Stimulated activated CD4-positive, alpha-beta T cell treated with anti-CD3 and anti-CD28 coated beads, Interleukin-15, amount 100 ng/mL, for 48 hours (primary cell): ENCODE measurements at regions not wholly inside any gene's neighbourhood (a gene's known extent, or its start where the extent isn't known, plus 50 kb on each side); places are given as distances from the start of the nearest gene placed in this dataset.

Experiments used
- DNase-seq, 2 donors: peaks; one replicate each; pipeline ENCODE4 v3.0.0-alpha.2; 2020; ENCODE audit warnings: low read depth in 2 of 2

- no peak for DNase-seq
These were observed 217.9 kb upstream of the DCBLD2 start for GRCh38 chr3:99119385-99119784.

GRCh38 chr3:99118381-99118780, 216.9 kb upstream of the DCBLD2 start:
- no peak for DNase-seq

DNA sequence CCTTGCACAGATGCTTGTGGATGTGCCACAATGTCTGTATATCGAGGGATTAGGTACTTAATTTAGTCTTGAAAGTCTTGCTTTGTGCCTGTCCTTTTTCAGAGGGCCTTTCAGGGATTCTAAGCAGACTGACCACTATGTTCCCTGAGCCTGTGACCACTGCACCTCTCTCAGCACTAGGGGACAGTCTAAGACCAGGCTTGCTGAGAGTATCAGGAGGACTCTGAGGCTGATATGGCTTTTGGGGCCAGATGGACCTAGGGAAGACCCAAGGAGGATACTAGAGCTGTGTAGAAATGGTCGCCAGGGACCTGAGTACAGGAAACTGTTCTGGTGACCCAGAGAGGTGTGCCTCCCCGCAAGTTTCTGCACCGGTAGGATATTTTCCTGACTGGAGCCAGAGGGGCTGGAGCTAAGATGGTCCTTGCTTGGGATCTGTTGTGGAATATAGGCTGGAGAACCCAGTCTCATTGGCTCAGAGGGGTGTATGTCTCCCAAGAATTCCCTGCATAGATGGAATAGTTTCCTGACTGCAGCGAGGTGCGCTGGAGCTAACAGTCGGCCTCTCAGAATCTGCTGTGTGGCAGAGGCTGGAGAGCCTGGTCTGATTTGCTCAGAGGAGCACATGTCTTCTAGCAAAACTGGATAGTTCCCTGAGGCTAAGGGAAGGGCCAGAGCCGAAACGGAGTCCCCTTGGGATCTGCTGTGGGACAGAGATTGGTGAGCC, 213.2 kb upstream of the DCBLD2 start:
- DNase-seq: no peak

DNA sequence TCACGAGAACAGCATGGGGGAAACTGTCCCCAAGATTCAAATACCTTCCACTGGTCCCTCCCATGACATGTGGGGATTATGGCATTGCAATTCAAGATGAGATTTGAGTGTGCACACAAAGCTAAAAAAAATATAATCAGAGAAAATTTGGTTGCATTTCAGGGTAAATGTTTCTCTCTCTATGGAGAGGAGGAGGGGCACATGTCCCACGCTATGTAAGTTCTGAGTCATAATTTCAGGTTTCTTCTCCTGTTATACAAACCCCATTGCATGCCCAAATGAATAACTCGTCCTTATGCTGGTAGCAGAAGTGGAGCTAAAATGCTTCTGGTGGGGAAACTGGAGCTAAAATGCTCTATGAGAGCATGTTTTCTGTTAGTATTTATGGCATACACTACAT, 209.7 kb upstream of the DCBLD2 start:
- no peak for DNase-seq

DNA sequence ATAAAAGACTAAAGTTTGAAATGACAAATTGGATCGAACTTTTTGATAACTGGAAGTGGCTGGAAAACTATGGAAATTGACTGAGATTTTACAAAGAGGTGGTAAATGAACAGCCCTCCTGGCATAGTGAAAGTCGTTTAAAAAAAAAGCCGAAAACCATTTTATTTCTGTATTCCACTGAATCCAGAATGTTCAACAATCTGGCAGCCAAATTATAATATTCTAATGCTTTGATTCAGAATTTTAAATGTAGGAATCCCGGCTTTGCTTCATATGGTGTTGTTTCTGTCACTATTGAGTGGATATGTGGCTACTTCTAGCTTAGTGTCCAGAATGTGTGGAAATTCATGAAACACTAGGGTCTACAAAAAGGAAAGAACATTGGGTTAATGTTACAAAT, 208.9 kb upstream of the DCBLD2 start:
- no peak for DNase-seq

DNA sequence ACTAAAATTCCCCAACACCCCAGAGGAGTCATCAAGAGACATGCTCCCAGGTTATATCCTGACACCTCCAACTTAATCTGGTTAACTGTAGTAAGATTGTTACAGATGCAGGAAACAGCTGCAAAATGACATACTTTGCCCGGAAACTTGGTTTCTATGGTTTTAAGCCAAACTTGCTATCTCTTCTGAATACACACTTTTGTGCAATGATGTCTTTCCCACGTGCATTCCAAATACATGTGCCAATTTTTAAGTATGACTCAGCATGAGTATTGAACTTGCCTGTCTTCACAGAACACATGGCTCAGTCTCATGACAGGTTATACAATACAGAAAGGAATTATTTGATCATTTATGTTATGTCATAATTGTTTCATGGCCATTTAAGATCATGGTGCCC, 207.0 kb upstream of the DCBLD2 start:
- no peak for DNase-seq

DNA sequence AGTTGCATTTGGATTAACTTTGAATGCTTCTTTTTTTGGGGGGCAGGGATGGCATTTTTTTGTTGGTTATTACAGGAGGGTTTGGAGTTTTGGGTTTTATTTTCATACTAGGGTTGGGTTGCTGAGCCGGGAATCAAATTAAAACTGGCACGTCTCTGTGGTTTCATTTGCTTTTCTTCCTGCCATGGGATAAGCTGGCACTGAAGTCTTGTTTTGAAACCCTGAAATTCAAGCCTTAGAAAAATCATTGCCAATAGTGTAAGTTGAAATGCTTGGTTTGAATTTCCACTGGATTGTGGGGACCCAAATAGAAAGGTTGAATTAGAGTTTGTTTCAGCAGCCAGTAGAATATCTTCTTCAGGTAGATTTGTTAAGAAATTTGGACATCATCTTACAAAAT, 193.1 kb upstream of the DCBLD2 start:
- DNase-seq: no peak

DNA sequence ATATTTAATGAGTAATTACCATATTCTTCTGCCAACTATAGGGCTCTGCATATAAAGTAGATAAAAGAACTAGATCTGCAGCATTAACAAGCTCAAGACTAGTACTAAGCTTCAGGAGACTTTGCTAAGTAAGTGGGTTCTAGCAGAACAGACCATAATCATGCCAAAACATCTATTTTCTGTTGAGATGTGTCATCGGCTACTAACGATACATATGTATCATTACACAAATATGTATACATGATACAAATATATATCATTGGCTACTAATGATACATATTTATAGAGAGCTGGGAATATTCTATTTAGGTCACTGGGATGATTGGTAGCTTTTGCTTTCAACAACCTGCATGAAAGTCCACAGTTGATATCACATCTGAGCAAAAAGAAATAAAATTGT, 185.8 kb upstream of the DCBLD2 start:
- no peak for DNase-seq

DNA sequence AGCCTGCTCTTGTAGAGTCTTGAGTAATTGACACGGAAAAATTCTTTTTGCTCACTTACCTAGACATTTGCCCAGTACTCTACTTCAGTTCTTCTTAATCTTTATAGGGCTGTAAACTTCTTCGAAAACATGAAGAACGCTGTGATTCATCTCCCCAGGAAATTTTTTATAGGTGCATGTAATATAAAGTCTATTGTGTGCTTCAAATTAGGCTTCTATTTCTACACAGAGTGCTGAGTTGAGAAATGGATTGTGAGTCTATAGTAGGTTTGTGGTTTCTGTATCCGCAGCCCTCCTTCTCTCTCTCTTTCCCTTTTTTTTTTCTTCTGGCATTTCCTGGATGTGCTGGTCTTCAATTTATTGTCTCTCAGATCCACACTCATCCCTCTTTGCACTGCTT, 183.3 kb upstream of the DCBLD2 start:
- DNase-seq: no peak

- DNase-seq: no peak
These were observed 182.7 kb upstream of the DCBLD2 start for GRCh38 chr3:99084156-99084555.

GRCh38 chr3:99071096-99071495, 169.6 kb upstream of the DCBLD2 start:
- DNase-seq: no peak

- DNase-seq: no peak
These were observed 168.5 kb upstream of the DCBLD2 start for GRCh38 chr3:99069973-99070372.

DNA sequence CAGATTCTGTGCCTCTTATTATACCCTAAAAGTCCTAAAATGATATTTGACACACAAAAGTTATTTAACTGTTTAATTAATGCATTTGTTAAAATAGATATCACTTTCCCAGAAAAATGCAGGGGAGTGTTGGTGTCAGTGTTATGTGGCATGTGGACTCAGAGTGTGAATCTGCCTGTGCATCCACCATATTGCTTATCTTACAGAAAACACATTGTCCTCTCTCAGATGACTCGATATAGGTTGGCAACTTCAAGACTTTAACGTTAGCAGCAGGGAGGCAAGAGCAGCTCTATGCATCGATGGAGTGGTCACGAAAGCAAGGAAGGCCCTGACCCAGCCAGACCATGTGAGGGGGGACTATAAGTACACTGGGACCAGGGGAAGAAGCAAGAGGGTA, 165.4 kb upstream of the DCBLD2 start:
- DNase-seq: no peak

GRCh38 chr3:99049164-99049563, 147.7 kb upstream of the DCBLD2 start:
- DNase-seq: no peak

DNA sequence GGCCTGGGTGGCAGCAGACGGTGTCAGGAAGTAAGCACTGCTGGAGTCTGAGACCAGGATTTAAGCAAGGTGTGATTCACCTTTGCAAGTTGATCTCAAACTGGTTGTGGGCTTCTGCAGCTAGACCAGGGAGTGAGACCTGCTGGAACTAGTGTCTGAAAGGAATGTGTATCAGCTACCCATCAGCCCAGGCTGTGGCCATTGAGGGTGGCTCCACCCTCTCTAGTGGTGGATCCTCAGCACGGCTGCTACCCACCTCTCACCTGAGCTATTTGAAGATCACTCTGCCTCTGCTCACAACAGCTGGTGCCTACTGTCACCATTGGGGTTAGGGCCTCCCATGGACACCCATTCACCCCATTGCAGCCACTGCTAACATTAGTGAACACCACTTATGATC, 140.3 kb upstream of the DCBLD2 start:
- no peak for DNase-seq

GRCh38 chr3:99031778-99032177, 130.3 kb upstream of the DCBLD2 start:
- no peak for DNase-seq

- DNase-seq: no peak
These were observed 122.2 kb upstream of the DCBLD2 start for GRCh38 chr3:99023590-99024192.

DNA sequence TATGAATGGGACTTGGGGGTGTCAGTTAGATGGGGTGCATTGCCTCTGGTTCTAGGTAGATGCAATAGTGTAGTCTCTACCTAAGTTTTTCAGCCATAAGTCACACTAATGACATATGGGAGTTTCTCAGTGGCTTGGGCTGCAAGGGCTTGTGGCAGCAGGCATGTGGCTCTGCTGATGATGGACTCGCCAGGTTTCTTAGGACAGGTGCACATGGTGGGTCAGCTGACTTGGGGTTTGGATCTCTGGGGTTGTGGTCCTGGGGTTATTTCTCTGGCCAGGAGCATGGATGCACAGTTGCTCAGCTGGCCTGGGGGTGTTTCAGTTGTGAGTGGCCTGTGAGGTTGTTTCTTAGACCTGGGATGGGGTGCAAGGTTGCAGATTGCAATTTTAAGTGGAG, 120.0 kb upstream of the DCBLD2 start:
- DNase-seq: no peak

DNA sequence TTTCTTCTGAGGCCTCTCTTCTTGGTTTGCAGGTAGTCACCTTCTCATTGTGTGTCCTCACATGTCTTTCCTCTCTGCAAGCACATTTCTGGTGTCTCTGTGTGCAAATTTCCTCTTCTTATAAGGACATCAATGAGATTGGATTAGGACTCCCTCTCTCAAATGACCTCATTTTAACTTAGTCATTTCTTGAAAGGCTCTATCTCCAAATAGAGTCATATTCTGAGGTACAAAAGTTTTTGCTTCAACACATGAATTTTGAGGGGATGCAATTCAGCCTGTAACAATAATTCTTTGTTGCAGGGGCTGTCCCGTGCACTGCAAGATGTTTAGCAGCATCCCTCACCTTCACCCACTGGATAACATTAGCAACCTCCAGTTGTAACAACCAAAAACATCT, 115.0 kb upstream of the DCBLD2 start:
- no peak for DNase-seq

DNA sequence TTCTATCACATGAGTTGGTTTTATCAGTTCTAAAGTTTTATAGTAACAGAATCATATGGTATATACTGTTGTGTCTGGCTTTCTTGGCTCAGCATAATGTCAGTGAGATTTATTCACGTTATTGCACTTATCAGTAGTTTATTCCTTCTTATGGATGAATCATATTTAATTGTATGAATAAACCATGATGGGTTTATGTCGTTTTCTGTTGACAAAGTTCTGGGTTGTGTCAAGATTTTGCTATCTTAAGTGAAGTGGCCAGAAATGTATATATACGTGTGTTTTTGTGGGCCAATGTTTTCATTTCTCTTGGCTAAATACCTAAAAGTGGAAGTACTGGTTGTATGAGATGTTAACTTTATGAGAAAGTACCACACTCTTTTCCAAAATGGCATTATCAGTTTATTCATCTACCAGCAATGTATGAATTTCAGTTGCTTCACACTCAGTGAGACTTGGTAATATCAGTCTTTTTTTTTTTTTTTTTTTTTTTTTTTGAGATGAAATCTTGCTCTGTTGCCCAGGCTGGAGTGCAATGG, 112.4 kb upstream of the DCBLD2 start:
- no peak for DNase-seq

GRCh38 chr3:99013077-99013476, 111.6 kb upstream of the DCBLD2 start:
- no peak for DNase-seq

- DNase-seq: no peak
These were observed 110.6 kb upstream of the DCBLD2 start for GRCh38 chr3:99012051-99012450.

DNA sequence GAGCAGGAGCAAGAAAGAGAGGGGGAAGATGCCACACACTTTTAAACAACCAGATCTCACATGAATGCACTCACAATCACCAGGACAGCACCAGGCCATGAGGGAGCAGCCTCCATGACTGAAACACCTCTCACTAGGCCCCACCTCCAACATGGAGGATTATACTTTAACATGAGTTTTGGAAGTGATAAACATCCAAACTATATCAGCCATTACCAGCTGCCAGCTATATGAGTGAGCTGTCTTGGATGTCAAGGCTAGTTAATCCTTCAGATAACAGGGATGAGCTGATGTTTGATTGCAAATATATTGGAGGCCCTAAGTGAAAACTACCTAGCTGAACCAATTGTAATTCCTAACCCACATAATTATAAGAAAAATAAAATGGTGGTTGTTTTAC, 108.4 kb upstream of the DCBLD2 start:
- no peak for DNase-seq

- DNase-seq: no peak
These were observed 105.2 kb upstream of the DCBLD2 start for GRCh38 chr3:99006686-99007085.
